H1 (cell line): ENCODE measurements at regions not wholly inside any gene's neighbourhood (a gene's known extent, or its start where the extent isn't known, plus 50 kb on each side); places are given as distances from the start of the nearest gene placed in this dataset.

Experiments
- FOSL1 ChIP-seq: IDR thresholded peaks from 2 replicates; pipeline ENCODE4 v1.6.1; 2011; ENCODE audit warnings: mild to moderate bottlenecking, low read depth, low read length, moderate library complexity; ENCODE audit not compliant: insufficient read depth
- KDM5A ChIP-seq: fragments of 200-600 bp; IDR thresholded peaks from 2 replicates; pipeline ENCODE4 v1.7.1; 2012; ENCODE audit warnings: mild to moderate bottlenecking, low read length, inconsistent platforms, mixed read lengths
- PHF8 ChIP-seq: fragments of 200-600 bp; sonication (generic); conservative IDR thresholded peaks from 2 replicates; pipeline ENCODE4 v1.7.1; 2012; ENCODE audit warnings: low read depth, mild to moderate bottlenecking, inconsistent platforms, low read length, moderate library complexity
- SIX5 ChIP-seq: IDR thresholded peaks from 2 replicates; pipeline ENCODE4 v1.6.1; 2011; ENCODE audit warnings: mild to moderate bottlenecking, low read depth, low read length

DNA sequence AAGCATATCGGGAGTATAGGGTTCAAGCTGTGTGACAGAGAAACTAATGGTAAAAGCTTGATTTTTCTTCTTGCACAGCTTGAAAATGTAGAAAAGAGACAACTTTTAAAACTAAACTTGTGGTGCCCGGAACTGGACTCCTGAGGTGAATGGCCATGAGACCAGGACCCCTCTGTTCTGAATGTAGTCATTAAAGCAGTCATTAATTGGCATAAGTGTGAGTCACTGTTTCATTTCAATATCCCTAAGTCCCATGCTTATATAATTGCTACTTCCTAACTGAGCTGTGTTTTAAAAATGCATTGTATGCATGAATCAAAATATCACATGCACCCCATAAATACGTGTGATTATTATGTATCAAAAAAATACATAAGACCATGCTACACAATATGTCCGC is 463.1 kb upstream of the DYNLRB2 start (continued):
- no peak for TF ChIP-seq KDM5A
- TF ChIP-seq SIX5 = no peak
- TF ChIP-seq PHF8 = no peak
- TF ChIP-seq FOSL1 = no peak
